Stomach smooth muscle (tissue), 2 donors: ENCODE measurements at regions not wholly inside any gene's neighbourhood (a gene's known extent, or its start where the extent isn't known, plus 50 kb on each side); places are given as distances from the start of the nearest gene placed in this dataset.

ENCODE experiments used
- H3K27ac ChIP-seq: one replicate; pipeline ENCODE4 v1.7.0; 2013; ENCODE audit warnings: mild to moderate bottlenecking, low read length, inconsistent platforms
- H3K27me3 ChIP-seq, 2 donors: one replicate each; pipeline ENCODE4 v1.7.0; 2013; ENCODE audit warnings: low read length in 2 of 2; ENCODE audit not compliant: insufficient read depth in 2 of 2, control insufficient read depth in 1 of 2
- H3K36me3 ChIP-seq, 2 donors: one replicate each; pipeline ENCODE4 v1.7.0; 2013; ENCODE audit warnings: low read length in 2 of 2; ENCODE audit not compliant: control insufficient read depth in 2 of 2, insufficient read depth in 2 of 2
- H3K4me1 ChIP-seq: one replicate; pipeline ENCODE4 v1.7.0; 2013; ENCODE audit warnings: low read length; ENCODE audit not compliant: control insufficient read depth, insufficient read depth
- H3K4me3 ChIP-seq, 2 donors: one replicate each; pipeline ENCODE4 v1.7.0; 2013; ENCODE audit warnings: low read length in 2 of 2
- H3K9ac ChIP-seq, 2 donors: one replicate each; pipeline ENCODE4 v1.7.0; 2013; ENCODE audit warnings: low read length in 2 of 2, mild to moderate bottlenecking in 1 of 2
- H3K9me3 ChIP-seq, 2 donors: one replicate each; pipeline ENCODE4 v1.7.0; 2013; ENCODE audit warnings: low read length in 2 of 2; ENCODE audit not compliant: control insufficient read depth in 2 of 2
- donor health status: healthy.
- donor health status: Pancreatic carcinoma.

DNA sequence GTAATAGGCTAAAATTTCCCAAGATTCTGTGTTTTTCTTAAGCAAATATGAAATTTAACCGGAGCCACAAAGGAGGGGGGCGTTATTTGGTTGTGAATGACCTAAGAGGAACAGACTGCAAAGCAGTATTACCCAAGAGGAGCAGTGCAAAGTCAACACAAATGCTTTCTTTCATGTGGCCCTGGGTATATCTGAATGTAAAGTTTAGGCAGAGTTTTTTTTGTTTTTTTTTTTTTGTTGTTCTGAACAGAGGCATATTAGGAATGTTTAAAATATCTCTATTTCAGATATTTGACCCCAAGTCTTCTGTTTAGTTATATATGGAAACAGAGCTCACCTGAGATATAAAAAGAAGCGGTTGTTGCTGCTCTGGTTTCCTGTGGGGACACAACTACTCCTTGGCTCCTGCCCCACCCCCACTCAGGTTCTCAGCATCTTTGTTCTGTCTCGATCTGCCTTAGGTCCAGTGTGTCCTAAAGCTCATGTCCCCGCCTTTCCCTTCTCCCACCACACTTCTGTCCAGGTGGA is 220.7 kb downstream of the RFC3 start:
- H3K27ac ChIP-seq = no peak overlapping the region
- H3K9me3 ChIP-seq = no peaks in the 10 kb centered on the region
- no peaks in the 10 kb centered on the region for H3K27me3 ChIP-seq
- H3K36me3 ChIP-seq = no peaks in the 10 kb centered on the region
- H3K4me1 ChIP-seq = no peaks in the 10 kb centered on the region
- H3K9ac ChIP-seq = no peak overlapping the region
- H3K4me3 ChIP-seq = no peak overlapping the region

DNA sequence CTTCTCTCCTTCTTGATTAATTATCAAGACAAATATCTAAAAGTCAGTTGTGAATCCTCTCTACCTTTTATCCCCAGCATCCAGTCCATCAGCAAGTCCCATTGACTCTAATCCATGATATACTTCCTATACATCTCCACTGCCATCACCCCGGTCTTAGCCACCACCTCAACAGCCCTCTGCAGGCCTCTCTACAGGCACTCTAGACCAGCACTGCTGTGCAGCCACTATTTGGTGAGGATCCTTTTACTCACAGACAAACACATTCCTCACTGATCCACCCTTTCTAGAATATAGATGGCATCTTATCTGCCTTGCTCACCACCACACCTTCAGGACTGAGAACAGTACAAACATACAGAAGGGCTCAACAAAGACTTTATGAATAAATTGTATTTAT is 221.7 kb downstream of the RFC3 start:
- no peaks in the 10 kb centered on the region for H3K9me3 ChIP-seq
- no peak overlapping the region for H3K4me3 ChIP-seq
- H3K27me3 ChIP-seq = no peaks in the 10 kb centered on the region
- H3K9ac ChIP-seq = no peak overlapping the region
- no peak overlapping the region for H3K27ac ChIP-seq
- no peaks in the 10 kb centered on the region for H3K36me3 ChIP-seq
- no peaks in the 10 kb centered on the region for H3K4me1 ChIP-seq

DNA sequence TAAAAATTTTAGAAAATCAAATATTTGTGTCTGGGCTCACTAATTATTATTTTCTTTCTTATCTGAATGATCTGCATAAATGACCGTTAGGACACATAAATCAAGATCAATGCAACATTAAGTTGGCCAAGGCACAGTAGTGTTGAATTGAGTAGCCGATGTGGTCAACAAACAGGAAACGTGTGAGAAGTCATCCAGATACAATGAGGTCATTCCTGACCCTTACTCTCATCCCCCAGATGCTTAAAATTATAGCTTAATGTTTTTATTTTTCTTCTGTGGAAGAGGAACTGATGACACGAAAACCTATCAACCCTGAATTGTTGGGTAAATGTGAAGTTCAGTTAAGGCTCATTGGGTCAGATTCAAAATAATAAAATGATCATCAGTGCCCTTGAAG is 222.9 kb downstream of the RFC3 start:
- H3K9ac ChIP-seq = no peak overlapping the region
- no peaks in the 10 kb centered on the region for H3K9me3 ChIP-seq
- no peaks in the 10 kb centered on the region for H3K4me1 ChIP-seq
- no peak overlapping the region for H3K4me3 ChIP-seq
- no peaks in the 10 kb centered on the region for H3K36me3 ChIP-seq
- H3K27me3 ChIP-seq = no peaks in the 10 kb centered on the region
- H3K27ac ChIP-seq = no peak overlapping the region

DNA sequence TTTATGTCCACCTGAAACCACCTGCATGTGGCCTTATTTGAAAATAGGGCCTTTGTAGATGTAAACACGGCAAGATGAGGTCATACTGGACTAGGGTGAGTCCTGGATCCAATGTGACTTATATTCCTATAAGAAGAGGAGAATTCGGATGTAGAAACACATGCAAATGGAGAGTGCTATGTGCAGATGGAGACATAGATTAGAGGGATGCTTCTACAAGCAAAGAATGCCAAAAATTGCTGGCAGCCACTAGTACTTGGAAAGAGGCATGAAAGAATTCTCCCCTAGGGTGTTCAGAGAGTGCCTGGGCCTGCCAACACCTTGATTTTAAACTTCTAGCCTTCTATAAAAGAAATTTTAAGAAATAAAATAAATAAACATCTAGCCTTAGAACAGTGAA is 226.1 kb downstream of the RFC3 start:
- H3K4me3 ChIP-seq = no peak overlapping the region
- no peaks in the 10 kb centered on the region for H3K4me1 ChIP-seq
- no peaks in the 10 kb centered on the region for H3K36me3 ChIP-seq
- H3K27ac ChIP-seq = no peak overlapping the region
- H3K9me3 ChIP-seq = no peaks in the 10 kb centered on the region
- H3K27me3 ChIP-seq = no peaks in the 10 kb centered on the region
- H3K9ac ChIP-seq = no peak overlapping the region

DNA sequence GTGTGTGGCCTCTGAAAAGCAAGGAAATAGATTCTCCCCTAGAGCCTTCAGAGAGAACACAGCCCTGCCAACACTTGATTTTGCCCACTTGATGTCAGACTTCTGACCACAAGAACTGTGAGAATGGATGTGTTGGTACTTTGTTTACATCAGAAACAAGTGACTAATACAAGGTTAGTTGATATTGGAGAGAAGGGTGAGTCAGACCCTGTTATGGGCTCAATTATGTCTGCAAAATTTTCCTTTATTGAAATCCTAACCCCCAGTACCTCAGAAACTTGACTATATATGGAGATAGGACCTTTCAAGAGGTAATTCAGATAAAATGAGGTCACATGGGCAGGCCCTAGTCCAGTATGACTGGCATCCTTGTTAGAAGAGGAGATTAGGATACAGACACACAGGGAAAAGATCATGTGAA is 226.7 kb downstream of the RFC3 start:
- no peaks in the 10 kb centered on the region for H3K36me3 ChIP-seq
- no peaks in the 10 kb centered on the region for H3K4me1 ChIP-seq
- H3K9me3 ChIP-seq = no peaks in the 10 kb centered on the region
- H3K4me3 ChIP-seq = no peak overlapping the region
- no peak overlapping the region for H3K9ac ChIP-seq
- H3K27me3 ChIP-seq = no peaks in the 10 kb centered on the region
- H3K27ac ChIP-seq = no peak overlapping the region

DNA sequence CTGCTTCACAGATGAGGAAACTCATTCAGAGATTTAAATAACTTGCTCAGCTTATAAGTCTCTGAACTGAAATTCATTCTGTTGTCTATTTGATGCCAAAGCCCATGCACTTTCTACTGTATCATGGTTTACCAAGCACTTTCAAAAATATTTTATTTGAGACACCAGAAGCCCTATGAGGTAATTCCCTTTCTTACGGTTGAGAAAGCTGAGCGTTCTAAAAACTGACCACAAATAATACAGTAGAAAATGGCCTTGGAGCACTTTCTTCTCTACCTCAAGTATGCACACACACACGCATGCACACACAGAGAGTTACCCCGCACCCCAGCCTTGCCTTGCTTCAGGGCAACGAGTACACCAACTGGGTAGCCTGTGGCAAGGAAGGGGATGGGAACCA is 228.5 kb downstream of the RFC3 start:
- H3K4me3 ChIP-seq = no peak overlapping the region

DNA sequence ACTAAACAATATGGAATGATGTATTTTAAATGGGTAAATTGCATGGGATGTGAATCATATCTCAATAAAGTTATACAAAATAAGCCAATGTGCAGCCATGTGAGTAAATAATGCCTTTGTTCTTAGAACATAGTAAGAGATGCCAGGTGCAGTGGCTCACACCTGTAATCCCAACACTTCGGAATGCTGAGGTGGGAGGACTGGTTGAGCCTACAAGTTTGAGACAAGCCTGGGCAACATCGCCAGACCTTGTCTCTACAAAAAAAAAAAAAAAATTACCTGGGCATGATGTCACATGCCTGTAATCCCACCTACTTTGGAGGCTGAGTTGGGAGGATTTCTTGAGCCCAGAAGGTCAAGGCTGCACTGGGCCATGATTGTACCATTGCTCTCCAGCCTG is 230.7 kb downstream of the RFC3 start:
- H3K27ac ChIP-seq = no peak overlapping the region
- no peak overlapping the region for H3K4me3 ChIP-seq
- no peaks in the 10 kb centered on the region for H3K36me3 ChIP-seq
- H3K9me3 ChIP-seq = no peaks in the 10 kb centered on the region
- H3K4me1 ChIP-seq = no peaks in the 10 kb centered on the region
- H3K27me3 ChIP-seq = no peaks in the 10 kb centered on the region
- no peak overlapping the region for H3K9ac ChIP-seq

More for the DNA sequence above, 228.5 kb downstream of the RFC3 start:
- H3K9me3 ChIP-seq = no peaks in the 10 kb centered on the region
- no peaks in the 10 kb centered on the region for H3K4me1 ChIP-seq
- H3K9ac ChIP-seq = no peak overlapping the region
- no peak overlapping the region for H3K27ac ChIP-seq
- H3K36me3 ChIP-seq = no peaks in the 10 kb centered on the region
- H3K27me3 ChIP-seq = no peaks in the 10 kb centered on the region

DNA sequence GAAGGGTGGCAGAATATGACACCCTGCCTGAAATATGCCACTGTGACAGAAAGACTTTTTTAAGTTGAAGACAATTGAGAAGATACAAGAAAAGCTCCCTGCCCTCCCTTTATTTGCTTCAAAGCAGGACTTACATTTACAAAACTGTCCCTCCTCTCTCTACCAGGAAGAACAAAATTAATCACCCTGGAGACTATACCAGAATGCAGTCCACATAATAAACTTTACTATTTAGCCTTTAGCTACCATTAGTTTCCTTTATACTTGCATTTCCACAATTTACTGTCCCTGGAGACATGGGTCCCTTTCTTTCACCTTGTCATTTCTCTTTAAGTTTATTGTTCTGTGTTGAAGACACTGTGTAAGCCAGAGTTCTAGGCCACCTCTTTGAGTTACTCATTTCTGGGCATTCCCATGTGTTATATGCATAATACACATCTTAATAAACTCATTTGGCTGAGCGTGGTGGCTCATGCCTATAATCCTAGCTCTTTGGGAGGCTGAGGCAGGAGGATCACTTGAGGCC is 238.8 kb downstream of the RFC3 start:
- Histone ChIP-seq H3K27ac (no peak overlapping the region), H3K4me3 (no peak overlapping the region), H3K9me3 (no peaks in the 10 kb centered on the region), H3K27me3 (no peaks in the 10 kb centered on the region), H3K36me3 (no peaks in the 10 kb centered on the region), H3K9ac (no peak overlapping the region), H3K4me1 (no peaks in the 10 kb centered on the region)

DNA sequence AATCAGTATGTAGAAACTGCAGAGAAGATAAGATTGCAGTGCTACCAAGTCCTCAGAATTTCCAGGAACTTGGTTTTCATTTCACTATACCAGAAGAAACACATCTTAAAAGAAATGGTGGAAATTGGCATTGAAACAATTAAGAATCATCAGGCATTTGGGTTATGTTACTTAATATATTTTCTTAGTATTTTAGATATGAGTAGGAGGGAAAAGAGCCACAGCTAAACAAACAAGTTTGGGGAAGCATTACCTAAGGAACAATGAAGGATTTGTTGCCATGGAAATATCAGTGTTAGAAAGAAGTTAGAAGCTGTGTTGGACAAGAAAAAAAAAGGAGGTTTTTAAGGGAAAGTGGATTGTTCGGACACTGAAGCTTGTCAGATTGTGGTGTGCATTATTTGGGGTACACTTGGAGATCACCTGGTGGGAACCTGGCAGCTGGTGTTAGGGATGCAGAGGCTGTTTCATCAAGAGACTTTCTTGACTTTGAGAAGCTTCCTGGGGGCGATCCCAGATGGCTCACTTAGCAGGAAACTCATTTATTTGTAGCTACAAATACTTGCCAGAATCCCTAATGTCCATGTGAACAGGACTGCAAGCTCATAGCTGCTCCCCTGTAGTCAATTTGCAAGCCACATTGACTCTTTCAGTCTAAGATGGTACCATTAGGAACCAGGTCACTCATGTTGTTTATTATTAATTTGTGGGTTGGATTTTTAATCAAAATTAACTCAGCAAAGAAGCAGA is 246.7 kb downstream of the RFC3 start:
- no peaks in the 10 kb centered on the region for H3K36me3 ChIP-seq
- no peaks in the 10 kb centered on the region for H3K27me3 ChIP-seq
- H3K4me3 ChIP-seq = no peak overlapping the region
- no peak overlapping the region for H3K27ac ChIP-seq
- H3K9me3 ChIP-seq = no peaks in the 10 kb centered on the region
- no peaks in the 10 kb centered on the region for H3K4me1 ChIP-seq
- H3K9ac ChIP-seq = no peak overlapping the region

DNA sequence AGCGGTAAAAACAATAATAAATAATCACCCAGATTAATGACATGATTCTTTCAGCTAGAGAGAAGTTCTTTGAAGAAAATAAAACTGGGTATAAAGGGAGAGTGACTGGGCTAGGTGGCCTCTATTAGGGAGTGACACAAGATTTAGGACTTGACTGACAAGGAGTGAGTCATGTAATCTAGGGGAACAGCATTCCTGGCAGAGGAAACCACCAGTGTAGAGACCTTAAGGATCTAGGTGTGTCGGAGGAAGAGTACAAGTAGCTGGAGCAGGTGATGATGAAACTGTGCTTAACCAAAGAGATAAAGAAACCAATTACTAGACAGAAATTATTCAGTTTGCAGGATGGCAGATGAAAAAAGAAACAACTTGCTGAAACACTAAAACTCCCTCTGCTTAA is 248.0 kb downstream of the RFC3 start:
- Histone ChIP-seq H3K4me3 (no peak overlapping the region), H3K27me3 (no peaks in the 10 kb centered on the region), H3K36me3 (no peaks in the 10 kb centered on the region), H3K4me1 (no peaks in the 10 kb centered on the region), H3K27ac (no peak overlapping the region), H3K9me3 (no peaks in the 10 kb centered on the region), H3K9ac (no peak overlapping the region)

DNA sequence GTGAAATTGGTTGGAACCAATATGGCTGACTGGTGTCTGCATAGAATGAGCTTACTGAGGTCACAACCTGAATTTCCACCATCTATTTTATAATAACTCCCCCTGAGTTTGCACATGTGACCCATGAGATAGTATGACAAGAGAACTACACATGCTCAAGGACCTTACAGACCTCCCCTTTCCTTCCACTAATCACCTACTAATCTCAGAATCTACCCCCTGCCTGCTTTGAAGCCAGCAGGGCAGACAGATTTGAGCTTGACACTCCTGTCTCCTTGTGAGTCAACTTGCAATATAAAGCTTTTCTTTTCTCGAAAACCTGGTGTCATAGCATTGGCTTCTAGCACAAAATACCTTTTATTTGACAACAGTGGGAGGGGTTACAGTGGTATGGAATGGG is 248.4 kb downstream of the RFC3 start:
- no peaks in the 10 kb centered on the region for H3K36me3 ChIP-seq
- no peak overlapping the region for H3K4me3 ChIP-seq
- H3K4me1 ChIP-seq = no peaks in the 10 kb centered on the region
- no peaks in the 10 kb centered on the region for H3K9me3 ChIP-seq
- H3K9ac ChIP-seq = no peak overlapping the region
- no peak overlapping the region for H3K27ac ChIP-seq
- no peaks in the 10 kb centered on the region for H3K27me3 ChIP-seq
